Stimulated activated CD8-positive, alpha-beta memory T cell treated with anti-CD3 and anti-CD28 coated beads, Interleukin-4, amount 100 ng/mL, for 48 hours (primary cell): ENCODE measurements at regions not wholly inside any gene's neighbourhood (a gene's known extent, or its start where the extent isn't known, plus 50 kb on each side); places are given as distances from the start of the nearest gene placed in this dataset.

Experiments
- DNase-seq: peaks from one replicate; pipeline ENCODE4 v3.0.0-alpha.2; 2020

DNA sequence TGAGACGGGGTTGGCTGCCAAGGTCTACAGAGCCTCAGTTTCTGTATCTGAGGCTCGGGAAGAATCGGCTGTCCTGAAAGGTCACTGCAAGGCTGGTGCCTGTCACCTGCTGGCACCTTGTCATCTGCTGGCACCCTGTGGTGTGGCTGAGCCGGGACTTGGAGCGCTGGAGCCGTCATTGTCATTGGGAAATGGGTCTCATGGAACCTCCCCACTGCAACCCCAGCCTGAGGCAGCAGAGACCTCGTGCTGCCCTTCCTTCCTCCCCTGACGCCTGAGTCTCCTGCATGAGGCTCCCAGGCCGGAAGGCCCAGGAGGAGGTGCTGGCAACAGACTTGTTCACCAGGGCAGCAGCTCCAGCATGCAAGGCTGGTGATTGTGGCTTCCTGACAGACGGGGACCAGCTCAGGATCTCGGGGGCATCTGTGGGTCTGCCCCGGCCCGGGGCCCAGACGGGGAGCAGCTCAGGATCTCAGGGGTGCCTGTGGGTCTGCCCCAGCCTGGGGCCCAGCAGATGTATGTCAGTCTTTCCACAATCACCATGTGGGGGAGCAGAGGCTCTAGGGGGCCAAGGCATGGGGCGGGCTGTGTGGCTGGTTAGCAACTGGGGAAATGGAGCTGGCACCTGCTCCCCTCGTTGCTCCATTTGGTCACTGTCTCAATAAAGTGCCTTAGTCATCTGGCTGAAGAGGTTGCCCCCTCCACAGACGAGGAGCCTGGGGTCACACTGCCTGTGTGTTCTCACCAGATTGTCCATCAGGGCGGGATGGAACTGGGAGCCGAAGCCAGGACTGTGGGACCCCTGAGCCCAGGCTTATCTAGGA is 668.7 kb downstream of the BRD1 start:
- no peak for DNase-seq

DNA sequence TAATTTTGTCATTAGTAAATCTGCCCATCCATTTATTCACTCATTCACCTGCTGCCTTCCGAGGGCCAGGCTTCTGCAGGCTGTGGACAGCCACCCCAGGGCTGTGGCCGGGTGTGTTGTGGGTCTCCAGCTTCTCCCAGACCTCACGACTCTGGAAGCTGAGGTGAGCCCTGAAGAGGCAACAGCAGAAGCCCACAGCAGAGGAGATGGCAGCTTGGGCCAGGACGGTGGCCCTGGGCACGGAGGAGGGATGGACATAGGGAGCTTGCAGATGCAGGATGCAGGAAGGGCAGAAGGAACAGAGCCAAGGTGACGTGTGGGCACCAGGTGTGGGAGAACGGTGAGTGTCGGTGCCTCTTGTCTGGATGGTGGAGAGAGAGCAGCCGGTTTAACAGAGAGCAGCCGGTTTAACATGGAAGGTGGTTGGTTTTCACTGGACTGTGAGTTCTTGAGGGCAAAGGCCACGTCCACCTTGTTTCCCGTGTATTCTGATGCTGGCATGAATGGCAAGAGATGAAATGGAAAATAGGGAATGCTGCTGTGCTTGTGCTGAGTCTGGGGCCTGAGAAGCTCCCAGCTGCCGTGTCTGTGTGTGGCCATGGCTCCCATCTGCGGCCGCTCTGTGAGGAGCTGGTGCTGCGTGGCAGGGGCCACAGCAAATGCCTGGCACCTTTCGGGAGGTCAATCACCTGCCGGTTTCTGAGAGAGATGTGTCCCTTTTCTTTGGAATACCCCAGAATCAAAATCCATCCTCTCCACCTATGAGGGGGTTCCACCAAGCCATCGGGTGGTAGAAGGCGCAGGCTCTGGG is 669.9 kb downstream of the BRD1 start:
- DNase-seq: no peak

DNA sequence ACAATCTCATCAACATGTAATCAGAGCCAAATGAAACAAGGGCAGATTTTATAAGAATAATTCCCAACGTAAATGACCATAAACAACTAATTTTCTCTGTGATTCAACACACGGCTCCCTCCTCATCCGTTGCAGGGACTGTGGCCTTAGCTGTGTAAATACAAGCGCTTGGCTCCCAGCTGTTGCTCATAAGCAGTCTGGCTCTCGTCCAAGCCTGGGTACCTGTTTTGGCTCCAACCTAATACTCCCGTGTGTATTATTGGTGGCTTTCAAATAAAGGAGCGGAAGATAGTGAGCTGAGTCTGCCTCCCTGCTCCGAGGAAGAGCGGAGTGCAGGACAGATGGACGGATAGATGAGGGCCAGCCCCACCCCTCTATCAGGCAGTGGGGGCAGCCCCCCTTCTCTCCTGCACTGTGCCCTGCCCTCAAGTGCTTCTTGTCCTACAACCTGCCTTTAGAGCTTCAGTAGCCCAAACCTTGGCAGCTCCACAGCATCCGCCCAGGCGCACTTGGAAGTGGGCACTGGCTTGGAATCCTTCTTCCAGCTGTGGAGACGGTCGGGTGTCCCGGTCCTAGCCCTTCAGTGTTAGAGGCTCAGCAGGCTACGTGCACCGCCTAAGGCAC is 670.9 kb downstream of the BRD1 start:
- no peak for DNase-seq

DNA sequence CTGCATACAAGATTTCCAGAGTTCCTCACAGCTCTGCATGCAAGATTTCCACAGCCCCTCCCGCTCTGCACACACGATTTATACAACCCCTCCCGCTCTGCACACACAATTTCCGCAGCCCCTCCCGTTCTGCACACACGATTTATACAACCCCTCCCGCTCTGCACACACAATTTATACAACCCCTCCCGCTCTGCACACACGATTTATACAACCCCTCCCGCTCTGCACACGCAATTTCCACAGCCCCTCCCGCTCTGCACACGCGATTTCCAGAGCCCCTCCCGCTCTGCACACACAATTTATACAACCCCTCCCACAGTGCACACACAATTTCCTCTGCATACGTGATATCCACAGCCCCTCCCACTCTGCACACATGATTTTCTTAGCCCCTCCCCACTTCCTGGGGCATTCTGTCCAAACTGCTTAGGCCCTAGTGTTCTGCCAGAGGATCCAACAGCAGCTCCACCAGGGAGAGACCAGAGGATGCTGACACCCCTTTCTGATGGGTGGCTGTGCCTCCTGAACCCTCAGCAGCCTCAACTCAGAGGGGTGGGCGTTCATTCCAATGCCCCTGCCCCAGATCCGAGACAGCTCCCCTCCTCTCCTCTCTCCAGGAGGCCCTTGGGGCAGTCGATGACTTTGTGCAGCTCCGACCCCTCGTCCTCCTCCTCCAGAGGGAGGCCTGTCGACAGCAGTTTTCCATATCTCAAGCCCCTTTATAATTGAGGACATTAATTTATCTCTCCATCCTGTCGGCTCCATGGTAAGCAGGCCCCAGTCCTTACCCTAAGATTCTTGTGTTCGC is 671.7 kb downstream of the BRD1 start:
- no peak for DNase-seq

DNA sequence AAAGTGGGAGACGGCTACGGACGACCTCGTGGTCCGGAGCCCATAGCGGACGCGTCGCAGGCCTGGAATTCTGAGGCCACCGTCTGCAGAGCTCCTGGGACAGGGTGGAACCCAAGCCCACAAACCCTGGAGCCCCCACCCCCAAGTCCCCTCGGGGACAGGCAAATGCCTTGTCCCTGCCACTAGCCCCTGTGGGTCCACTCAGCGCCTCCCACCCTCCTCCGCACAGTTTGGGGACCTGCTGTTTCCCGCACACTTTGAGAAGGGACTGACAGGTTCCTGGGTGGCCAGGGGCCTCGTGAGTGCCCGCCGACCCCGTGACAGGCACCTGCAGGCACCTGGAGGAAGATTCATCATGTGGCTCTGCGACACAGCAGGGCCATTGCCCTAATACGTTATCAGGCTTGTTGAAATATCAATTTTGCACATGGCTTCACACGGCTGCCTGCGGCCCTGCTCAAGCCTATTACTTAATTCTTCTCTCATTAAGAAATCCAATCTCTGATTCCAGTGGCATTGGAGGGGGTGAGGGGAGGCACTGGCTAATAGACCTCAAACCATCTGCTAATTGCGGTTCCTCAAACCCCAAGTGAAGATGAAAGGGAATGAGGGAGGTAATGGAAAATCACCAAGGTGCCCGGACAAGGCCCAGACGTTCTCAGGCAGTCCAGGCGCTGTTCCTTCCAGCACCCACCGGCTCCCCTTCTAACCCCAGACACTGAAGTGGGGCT is 672.5 kb downstream of the BRD1 start:
- no peak for DNase-seq

DNA sequence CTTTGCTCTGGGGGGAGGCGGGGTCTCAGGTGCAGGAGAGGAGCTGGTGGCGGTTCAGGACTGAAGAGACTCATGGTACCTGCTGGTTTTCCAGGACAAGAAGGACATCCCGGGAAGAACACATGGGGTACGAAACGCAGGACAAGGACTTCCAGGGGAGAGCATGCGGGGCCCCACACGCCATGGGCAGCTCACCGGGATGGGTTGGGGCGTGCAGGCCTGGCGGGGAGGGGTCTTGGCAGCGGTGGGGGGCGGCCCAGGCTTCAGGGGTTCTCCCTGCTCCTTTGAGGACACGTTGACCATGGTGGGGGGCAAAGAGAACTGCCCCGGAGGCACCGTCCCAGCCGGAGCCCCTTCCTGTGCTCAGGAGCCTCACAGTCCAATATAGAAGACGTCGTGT is 673.2 kb downstream of the BRD1 start:
- no peak for DNase-seq

DNA sequence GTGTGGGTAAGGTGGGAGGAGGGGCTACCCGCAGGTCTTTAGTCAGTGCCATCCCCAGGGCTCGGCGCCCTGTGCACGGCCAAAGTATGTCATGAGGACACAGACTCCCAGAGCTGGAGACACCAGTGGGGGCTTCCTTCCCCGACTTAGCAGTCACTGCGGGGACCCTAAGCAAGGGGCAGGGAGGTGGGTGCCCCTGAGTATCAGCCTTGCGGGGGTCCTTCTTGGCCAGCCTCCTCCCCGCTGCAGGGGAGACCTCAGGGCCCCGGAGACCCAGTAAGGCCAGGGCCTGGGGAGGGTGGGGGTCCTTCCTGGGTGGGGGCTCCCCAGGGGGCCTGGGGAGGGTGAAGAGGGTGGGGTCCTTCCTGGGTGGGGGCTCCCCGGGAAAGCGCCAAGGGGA is 673.8 kb downstream of the BRD1 start:
- no peak for DNase-seq

DNA sequence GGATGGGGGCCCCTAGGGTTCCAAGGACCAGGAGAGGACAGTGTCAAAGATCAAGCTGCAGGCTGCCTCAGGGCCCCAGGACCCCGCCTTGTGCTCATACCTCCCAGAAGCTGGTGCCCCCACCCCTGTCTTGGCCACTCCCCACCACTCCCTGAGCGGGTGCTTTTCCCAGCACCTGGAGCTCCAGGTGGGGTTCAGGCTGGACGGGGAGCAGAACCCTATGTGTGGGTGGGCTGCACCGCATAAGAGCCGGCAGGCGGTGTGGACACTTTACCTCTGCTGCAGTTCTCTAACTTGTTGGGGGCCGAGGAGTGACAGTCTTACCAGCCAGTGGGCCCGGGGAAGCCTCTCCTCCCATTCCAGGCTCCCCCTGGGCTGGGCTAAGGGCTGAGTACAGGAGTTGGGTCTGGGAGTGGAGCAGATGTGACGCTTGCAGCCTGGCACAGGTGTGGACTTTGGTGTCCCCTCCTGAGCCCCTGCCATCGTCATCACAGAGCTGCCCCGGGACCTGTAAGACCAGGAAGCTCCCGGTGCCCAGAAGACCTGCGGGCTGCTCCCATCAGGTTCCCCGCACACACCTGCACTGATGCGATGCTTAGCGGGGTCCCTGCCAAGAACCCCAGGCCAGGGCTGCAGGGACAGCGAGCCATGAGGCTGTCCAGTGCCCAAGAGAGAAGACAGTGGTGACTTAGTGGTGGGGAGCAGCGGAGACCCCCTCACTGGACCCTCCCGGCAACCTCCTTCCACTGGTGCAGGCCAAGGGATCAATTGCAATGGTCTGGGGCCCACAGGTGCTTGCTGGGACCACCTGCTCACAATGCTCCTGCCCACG is 674.5 kb downstream of the BRD1 start:
- DNase-seq: no peak

DNA sequence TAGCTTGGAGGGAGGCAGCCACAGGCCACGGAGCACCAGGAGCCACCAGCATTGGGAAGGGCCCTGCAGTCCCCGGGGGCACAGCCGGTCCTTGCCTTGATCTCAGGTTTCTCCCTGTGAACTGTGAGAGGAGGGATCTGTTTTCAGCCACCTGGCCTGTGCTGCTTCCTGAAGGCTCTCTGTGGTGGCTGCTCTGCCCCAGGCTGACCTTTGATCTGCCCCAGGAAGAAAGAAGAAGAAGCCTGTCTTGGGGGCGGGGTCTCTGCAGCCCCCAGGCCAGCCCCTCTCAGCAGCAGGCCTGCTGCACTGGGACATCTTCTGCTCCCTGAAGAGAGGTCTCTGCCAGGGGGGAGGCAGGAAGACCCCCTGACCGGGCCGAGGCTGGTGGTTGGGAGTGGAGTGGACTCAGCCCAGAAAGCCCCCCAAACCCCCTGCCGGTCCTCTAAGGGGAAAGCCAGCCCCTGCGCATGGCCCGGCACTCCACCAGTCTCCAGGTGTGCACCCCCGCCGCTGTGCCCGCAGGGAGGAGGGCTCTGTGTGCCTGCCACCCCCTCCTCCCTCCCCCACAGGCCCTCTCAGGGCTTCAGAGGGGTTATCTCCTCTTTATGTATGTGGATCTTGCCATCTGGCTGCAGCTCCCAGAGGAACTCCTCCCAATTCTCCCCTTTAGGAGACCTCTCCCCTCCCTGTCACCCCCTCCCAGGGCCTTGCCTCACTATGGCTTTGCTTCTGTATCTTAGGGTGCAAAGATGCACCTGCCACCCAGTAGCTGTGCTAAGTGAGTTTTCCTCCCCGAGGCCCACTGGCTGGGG is 675.3 kb downstream of the BRD1 start:
- no peak for DNase-seq

DNA sequence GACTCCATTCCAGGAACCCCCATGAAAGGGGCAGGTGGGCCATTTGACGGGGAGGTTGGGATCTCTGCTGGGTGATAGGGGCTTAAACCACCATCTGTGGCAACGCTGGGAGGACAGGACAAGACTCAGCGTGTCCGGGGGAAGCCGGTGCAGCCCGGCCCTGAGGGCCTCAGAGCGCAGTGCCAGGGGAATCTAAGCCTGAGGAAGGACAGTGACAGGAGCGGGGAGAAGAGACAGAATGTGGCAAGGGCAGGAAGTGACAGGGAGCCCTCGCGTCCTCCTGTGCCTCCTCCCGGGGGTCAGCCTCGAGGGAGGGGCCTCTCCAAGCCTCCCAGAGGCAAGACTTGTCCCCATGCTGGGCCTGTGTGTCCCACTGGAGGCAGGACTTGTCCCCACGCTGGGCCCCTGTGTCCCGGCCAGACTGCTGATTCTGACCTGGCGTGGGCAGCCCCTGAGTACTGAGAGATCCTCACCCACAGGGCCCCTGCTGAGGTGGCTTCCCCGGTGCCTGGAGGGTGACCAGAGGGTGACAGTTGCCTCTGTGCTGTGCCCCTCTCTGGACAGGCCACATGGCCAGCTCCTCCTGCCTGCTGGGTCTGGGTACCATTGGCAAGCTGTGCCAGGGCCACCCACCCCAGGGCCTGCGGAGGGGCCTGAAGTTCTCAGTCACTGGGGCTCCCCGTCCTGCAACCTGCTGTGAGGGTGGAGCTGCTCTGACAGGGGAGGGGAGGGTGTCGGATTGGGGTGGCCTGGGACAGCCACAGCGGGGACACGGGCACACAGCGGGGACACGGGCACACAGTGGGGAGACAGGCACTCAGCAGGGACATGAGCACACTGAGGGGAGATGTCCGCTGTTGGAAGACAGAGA is 676.2 kb downstream of the BRD1 start:
- DNase-seq: no peak

DNA sequence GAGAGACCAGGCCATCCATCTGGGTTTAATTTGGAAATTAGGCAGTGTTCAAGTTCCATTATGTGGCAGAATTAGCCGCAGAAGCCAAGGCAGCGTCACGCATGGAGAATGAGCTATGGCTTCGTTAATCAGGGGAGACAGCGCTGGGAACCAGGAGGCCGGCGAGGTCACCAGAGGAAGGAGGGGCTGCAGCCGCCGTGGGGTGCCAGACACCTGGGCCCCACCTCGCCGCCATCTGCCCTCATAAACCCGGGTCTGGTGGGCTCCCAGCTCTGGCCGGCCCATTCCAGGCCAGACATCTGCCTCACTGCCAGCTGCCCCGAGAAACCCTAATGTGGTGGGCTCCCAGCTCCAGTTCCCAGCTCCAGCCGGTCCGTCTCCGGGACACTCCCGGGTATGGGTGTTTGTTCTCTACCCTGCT is 676.9 kb downstream of the BRD1 start:
- DNase-seq: no peak

DNA sequence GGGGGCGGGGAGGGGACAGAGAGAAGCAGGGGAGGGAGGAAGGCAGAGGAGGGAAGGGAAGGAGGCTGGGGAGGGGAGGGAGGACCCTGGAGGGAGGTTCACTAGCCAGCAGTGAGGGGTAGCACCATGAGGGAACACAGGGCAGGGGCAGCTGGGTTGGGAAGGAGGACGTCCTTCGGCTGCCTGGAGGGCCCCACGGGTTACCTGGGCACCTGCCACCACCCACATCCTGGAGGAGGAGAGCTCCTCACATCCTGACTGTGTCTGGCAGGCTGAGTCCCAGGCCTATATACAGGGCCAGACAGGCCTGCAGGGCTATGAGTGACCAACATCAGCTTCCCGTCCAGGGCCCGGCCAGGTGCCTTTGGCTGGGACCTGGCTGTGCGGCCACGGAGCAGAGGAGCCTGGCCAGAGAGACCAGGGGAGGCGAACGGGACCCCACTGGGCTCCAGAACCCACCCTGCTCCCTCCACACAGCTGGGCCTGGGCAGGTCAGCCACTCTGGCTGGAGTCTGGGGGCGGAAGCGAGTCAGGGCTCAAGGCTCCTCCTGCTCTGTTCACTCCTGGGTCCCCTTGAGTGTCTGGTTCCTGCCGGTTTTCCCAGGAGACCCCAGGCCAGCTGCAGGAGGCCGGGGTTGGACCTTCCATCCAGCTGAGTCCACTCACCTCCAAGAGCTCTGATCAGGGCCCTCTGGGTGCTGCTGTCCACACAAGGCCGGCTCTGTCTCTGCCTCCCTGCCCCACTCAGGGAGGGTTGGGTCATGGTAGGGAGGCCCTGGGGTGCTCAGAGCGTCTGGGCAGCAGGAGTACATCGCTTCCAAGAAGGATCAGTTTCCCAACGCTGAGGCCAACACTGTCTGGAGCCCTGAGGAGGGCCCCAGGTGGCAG is 677.7 kb downstream of the BRD1 start:
- no peak for DNase-seq

DNA sequence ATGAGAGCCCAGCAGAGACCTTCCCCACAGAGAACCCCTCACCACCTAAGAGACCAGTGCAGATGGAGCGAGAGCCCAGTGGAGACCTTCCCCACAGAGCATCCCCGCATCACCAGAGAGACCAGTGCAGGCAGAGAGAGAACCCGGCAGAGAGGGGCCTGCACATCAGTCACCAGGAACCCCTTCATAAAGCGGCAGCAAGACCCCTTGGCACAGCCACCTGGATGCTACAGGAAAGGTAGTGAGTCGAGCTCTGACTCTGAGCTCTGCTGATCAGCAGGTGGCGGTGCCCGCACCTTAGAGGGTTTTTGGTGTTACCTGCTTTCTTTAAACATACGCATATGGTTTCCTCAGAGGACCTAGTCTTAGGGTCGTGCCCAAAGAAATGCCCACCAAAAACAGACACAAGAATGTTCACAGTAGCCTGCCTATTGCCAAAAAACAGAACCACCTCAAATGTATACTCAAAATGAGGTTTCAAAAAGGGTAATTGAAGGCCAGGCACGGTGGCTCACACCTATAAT is 678.7 kb downstream of the BRD1 start:
- DNase-seq: no peak

DNA sequence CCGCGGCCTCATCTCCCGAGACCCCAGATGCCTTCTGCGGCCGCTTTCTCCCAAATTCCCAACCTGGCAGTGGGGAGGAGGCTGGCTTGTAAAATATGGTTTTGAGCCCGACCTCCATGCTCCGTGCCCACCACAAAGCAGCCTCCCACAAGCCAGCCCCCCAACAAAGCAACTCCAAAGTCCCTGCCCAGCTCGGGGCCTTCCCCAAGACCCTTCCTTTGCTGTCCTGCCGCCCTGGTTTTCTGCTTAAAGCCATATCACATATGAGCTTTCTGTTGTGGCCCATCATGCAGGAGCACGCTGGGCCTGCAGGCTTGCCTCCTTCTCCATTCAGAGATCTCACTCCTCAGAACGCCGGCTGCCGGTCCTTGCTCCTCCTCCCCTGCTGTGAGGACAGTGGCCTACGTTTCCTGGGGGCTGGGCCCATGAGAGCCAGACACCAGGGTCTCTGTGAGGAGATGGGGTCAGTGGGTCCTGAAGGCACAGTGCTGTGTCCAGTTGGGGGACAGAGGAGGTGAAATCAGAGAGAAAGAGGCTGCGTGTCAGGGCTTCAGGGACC is 680.0 kb downstream of the BRD1 start:
- no peak for DNase-seq

DNA sequence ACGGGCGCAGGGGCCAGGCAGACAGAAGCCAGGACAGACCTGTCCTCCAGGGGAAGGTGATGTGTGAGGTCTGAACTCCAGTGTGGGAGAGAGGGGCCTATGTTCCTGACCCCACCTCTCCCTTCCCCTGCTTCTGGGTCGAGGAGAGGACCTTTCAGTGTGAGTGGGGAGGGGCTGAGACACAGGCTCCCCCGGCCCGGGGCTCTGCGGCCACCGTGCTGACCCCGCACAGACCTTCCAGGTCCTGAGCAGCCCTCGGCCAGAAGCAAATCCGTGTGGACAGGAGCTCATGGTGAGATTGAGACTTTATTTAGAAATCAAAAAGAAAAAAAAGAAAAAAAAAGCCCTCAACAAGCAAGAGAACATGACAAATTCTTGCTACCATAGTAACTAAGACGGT is 680.5 kb downstream of the BRD1 start:
- no peak for DNase-seq

DNA sequence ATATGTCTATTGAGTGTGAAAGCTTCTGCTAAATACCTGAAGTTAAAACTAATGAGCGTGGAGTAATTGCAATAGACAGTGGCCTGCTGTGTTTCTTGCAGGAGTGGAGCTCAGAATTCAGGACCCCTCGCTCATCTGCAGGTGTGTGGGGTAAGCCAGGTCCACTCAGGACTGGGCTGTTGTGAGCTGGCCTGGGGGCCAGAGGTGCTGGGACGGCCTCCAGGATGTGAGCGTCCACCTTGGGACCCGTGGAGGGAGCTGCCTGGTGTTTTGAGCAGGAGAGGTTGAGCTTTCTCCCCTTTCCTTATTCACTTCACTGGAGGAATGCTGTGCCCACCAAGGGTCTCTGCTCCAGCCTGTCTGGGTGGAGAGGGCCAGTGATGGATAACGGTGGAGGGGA is 681.2 kb downstream of the BRD1 start:
- DNase-seq: no peak

DNA sequence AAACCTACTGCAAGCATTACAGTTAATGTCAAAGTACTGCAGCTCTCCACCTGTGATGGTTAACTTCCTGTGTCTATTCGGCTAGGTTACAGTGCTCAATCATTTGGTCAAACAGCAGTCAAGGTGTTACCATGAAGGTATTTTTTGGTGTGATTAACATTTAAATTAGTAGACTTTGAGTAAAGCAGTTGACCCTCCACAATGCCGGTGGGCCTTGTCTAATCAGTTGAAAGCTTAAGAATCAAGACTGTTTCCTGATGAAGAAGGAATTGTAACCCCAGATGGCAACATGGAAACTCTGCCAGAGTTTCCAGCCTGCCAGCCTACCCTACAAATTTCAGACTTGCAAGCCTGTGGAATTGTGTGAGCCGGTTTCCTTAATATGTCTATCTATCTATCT is 683.9 kb downstream of the BRD1 start:
- no peak for DNase-seq

DNA sequence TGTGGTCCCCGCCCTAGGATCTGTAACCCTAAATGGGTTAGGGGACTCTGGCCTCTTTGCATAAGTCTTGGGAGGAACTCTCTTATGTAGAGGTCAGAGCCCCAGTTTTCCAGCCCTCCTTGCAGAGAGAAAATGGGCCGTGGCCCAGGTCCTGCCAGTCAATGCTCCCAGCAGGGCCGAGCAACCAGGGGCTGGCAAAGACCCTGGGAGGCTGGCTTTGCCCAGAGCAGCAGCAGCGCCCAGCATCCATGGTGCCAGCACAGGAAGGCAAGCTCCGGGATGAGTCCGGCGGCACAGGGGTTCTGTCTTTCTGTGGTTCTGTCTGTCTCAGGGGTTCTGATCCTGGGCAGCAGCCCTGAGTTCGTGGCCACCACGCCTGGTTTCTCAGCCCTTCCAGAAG is 684.8 kb downstream of the BRD1 start:
- DNase-seq: no peak
